ENCODE measurements at regions not wholly inside any gene's neighbourhood (a gene's known extent, or its start where the extent isn't known, plus 50 kb on each side); places are given as distances from the start of the nearest gene placed in this dataset.
"Not testable (repeated sequence)": the region's sequence is repeated elsewhere in the genome, so short reads cannot be mapped to it uniquely, and the experiment has no call there.

DNA sequence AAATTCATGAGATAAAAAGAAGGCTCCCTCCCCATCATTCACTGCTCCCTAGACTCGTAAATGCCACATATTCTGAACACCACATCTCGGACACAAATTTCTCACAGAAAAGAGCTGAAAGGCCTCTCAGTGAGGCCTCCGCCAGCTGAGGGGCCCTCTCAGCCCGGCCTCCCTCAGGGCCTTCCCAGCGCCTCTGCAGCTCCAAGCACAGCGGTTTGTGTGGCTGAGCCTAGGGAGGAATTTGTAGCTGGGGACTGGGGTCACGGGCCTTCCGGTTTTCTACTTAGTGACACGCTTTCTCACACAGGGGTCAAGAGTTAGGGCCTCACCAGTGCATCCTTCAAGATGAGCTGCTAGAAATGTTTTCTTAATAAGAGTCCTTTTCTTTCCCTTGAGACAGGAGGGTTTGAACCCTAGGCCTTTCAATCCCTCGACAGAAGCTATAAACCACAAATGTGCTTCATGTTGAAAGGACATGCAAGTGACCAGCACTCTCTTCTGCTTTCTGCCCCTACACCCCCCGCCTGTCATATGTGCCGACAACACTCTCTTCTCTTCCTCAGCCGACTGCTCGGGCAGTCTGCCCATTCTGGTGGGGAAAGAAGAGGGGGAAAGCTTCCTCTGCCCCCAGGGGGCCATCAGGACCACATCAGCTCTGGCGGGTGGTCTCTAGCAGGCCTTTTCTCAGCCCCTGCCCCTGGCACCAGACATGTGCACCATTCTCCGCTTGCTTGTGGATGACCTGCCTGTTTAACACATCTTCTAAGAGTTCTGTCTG lies 104.9 kb downstream of the CHIC2 start:
- DNase-seq: no peak

DNA sequence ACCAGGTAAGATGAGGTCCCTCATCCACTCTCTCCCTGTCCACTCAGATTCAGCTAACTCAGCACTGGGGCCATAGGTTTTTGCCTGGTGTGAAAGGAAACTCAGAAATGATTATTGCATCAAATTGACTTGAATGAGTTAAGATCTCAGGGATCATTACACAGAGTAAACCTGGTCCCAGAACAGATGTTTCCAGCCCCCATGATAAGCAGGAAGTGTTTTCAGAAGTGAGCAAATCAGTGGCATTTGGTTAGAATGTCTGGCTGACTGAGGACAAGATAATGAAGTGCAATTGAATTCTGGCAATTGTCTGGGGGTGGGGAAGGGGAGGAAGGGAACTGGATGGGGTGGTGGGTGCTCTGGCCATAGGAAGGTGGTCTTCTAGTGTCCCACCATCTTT lies 108.0 kb downstream of the CHIC2 start:
- no peak for DNase-seq

DNA sequence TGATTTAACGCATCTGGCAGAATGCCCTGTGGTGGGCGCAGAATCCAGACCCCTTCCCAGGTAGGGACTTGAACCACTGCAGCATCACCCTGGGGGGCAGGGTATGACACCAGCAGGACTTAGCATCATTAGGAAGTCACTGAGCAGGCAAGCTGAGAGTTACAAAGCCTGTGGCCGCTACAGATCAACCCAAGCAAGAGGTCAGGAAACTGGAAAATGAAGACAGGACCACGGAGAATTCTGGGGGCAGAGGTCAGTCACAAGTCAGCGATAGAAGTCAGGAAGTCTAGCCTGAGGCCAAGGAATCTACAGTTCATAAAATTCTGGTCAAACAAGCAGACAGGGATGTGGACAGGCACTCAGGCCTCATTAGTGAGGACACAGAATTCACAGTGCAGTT lies 108.4 kb downstream of the CHIC2 start:
- no peak for DNase-seq

DNA sequence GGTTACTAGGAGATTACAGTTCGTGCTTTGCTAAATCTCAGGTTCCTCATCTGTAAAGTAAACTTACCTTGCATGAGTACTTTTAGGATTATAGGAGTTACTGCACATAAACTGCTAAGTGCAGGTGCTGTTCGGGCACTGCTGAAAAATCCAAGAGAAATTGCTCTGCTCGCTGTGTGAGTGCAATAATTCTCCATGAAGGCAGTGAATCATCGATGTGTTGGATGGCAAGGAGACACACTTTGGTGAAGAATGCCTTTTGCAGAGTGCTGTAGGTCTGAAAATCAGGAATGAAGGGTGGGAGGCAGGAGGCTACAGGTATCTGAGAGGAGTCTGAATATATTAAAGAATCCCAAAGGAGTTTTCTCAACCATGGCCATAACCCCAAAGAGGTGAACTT lies 113.0 kb downstream of the CHIC2 start:
- DNase-seq: no peak

DNA sequence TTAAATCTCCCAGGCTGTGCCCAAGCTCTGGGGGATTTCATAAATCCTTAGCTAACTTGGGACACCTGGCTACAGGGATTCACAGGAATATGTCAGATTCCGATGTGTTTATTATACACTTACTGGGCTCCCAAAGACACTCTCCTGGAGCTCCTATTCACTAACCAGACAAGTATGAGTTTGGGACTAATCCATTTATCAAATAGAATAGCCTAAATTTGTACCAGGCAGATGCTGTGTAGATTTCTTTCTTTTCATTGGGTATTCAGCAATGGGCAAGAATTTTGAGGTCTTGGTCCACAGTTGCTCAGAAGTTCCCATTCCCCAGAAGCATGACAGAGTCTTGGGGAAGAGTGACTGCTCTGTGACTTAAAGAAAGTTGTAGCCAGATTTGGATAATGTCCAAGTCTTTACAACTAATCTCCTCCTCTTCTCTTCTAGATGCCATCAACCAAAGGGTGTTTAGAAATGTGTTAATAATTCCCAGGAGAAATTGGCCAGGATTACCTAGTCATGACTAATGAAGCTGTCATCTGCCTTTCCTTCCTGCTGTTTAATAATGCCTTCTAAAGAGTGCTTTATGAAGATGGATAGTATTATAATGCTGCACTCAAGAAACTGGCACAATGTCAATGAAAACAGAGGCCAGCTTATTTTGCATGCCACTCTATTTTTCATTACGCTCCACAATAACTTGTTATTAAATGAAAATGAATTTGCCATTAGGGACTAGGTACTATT lies 120.9 kb downstream of the CHIC2 start:
- DNase-seq: peak; percentile 79

DNA sequence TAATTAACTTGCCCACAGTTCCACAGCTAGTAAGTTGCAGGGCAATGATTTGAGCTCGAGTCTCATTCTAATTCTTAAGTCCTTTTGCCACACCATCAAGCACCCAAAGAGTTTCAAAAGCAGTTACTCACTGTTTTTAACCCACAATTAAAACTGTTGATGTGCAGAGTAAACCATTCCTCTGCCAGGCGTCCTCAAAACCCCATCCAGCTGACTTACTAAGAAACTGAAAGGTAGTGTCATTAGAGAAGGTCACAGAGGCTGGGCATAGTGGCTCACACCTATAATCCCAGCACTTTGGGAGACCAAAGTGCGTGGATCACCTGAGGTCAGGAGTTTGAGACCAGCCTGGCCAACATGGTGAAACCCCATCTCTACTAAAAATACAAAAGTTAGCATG lies 121.7 kb downstream of the CHIC2 start:
- no peak for DNase-seq

DNA sequence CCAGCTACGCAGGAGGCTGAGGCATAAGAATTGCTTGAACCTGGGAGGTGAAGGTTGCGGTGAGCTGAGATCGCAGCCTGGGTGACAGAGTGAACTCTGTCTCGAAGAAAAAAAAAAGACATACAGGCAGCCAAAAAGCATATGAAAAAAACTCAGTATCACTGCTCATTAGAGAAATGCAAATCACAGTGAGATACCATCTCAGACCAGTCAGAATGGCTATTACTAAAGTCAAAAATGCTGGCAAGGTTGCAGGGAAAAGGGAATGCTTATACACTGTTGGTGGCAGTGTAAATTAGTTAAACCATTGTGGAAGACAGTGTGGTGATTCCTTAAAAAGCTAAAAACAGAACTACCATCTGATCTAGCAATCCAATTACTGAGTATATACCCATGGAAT lies 123.1 kb downstream of the CHIC2 start:
- no peak for DNase-seq

DNA sequence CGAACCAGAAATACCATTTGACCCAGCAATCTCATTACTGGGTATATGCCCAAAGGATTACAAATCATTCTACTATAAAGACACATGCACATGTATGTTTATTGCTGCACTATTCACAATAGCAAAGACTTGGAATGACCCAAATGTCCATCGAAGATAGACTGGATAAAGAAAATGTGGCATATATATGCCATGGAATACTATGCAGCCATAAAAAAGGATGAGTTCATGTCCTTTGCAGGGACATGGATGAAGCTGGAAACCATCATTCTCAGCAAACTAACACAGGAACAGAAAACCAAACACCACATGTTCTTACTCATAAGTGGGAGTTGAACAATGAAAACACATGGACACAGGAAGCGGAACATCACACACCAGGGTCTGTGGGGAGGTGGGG lies 124.5 kb downstream of the CHIC2 start:
- DNase-seq: not testable (repeated sequence)

DNA sequence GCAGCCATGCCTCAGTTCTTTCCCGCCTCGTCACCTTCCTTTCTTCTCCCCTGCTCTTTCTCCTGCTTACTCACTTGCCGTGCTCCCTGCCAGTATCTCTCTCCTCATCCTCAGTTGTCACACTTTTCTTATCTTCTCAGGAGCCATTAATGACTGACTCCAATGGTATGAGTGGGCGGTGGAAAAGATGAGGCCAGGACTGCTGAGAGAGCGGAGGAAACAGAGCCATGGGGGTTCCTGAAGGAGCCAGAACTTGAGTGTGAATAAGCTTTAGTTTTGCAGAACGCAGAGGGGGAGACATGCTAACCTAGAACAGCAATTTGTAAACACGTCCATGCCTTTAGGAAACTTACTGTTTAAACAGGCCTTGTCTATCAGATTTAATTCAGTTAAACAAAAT lies 126.5 kb downstream of the CHIC2 start:
- DNase-seq: peak; percentile 91

DNA sequence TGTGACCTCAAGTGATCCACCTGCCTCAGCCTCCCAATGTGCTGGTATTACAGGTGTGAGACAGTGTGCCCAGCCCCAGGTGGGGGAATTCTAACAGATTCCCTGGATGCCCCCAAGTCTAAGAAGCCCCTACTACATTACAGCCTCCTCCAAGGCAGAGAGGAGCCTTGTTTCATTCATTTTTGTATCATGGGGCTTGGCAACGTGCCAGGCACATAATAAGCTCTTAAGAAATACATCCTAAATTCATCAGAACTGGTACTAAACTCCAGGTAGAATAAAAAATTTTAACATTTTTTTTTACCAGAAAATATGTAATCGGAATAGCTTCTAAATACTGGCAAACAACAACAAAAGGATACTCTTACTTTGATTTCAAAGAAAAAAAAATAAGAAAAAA lies 127.1 kb downstream of the CHIC2 start:
- DNase-seq: no peak

DNA sequence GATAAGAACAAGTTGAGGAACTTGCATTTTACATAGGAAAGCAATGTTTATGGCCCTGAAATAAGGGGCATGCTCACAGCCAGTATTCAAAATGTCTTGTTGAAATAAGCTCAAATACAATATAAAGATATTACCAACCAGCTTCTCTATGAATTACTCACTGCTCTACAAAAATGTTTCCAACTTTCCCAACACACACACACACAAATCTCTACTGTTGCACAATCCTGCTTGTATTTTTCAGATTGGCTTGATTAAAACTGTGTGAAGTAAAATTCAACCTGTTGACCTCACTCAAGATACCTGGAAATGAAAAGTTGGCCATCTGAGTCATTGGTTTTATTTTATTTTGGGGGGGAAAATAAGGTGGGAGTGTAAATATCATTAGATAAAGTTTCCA lies 128.6 kb downstream of the CHIC2 start:
- DNase-seq: peak; percentile 67

DNA sequence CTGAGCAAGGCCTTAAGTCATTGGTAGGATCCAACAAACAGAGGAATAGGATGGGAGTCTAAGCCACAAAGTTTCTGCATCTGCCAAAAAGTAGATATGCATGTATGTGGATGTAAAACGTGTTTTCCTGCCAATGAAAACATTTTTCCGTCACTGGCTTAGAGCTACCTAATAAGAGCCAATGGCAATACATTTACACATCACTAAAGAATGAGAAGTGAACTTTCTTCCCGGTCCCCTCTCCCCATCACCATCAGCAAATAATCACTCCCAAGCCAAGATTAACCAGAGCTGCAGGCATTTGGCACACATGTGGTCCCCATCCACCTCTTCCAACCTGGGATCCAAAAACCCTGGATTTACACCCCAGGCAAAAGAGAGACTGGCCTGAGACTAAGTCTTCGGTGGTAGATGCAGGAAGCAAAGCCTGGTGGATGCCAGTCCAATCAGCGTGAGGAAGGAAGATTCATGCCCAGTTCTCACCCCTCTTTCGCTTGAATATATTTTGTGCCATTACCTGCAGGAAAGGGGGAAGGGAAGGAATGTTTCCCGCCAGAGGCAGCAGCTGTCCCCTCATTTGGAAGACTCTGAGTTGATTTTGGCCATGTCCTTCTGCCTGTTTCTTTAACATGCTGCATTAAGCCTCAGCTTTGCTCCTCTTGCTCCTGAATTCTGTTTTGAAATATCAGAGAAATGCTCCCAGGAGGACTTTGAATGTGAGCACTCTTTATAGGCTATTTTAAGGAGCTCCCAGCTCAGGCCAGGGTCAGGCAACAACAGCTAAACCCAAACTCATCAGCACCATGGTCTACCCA lies 131.4 kb downstream of the CHIC2 start:
- DNase-seq: peak; percentile 84

DNA sequence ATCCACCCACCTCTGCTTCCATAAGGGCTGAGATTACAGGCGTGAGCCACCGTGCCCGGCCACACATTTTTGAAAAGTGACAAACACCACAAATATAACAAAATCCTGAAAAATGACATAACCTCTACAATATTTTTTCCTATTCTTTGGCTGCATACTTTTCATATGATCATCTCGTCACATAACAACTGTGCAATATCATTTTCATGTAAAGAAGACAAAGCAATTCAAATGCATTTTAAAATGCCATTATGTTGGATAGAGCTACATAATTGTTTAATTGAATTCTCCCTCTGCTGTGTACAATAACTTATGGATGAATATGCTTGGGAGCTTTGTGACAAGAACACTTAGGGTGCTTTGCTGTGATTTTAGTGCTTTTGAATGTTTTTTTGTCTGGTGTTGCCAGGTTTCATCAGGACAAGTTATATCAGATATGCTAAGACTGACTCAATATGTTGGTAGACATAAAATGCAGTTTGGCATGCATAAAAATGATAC lies 132.9 kb downstream of the CHIC2 start:
- no peak for DNase-seq

DNA sequence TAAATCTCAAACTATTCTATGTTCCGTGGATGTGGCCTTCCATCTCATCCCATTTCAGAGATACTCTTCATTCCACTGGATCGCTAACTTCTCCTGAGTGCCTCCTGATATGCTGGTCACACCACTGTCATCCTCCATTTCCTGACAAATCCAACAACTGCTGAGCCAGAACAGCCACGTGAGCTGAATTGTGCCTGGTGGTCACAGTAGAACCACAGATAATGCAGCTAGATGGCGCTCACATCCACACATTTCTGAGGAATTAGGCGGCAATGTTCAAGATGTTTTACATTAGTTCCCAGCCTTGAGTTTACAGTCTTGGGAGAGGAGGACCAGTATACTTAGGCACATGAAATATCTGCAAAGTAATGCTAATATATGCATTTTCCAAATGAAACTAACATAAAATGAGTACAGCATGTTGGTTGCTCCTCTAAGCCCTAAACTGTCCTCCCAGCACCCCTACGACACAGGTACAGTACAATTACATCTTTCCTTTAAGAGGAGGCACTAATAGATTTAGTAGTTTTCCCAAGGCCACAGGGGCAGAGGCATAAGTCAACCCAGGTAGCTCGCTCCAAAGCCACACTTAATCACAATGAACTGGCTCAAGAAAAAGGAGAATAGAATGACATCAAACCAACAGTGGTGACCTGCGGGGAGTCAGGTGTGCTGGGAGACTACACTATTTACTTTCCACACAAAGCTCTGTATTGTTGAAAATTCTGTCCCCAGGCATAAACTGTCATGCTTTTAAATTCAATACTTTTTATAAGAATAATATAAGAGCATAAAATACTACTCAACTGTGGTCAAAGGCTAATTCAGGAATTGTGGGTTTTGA lies 134.2 kb downstream of the CHIC2 start:
- peak; percentile 46 for DNase-seq

DNA sequence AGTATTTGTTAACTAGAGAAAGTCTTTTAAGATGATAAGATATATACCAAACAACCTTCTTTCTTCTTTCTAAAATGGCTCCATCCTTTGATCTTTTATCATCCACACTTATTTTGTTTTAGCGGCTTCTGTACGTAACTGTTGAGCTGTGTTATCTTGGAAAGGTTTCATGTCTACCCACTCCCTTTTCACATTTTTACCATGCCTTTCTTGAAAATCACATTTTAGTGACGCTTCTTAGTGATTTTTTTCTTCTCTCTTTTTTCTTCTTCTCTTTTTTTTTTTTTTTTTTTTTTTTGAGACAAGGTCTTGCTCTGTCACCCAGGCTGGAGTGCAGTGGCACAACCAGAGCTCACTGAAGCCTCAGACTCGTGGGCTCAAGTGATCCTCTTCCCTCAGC lies 135.1 kb downstream of the CHIC2 start:
- no peak for DNase-seq

DNA sequence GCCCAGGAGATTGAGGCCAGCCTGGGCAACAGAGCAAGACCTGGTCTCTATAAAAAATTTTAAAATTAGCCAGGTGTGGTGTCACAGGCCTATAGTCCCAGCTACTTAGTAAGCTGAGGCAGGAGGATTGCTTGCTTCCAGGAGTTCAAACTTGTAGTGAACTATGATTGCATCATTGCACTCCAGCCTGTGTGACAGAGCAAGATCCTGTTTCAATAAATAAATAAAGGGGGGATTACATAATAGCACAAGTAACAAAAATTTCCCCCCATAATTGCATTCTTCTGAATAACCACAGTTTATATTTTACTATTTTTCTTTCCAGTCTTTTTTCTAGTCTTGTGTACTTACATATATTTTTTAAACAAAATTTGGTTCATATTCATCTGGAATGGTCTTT lies 135.6 kb downstream of the CHIC2 start:
- no peak for DNase-seq

DNA sequence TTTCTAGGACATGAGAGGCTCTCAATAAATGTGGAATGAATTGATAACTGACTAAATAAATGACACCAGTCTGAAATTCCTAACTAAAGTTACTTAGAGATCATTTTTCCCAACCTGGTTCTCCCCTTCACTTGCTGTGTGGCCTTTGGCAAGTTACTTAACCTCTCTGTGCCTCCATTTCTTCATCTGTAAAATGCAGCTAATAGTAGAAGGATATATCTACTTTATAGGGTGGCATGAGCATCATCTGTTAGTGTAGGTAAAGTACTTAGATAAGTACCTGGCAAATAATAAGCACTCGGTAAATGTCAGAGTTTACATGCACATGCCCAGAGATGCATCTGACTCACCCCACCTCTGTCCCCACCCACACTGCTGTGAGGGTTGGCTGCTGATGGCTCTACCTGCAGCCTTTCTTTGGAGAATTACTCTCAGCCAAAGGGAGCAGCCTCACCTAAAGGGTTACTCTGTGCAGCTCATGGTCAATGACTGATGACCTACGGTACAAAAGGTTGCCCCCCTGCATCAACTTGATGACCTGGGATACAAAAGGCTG lies 139.3 kb downstream of the CHIC2 start:
- DNase-seq: no peak

DNA sequence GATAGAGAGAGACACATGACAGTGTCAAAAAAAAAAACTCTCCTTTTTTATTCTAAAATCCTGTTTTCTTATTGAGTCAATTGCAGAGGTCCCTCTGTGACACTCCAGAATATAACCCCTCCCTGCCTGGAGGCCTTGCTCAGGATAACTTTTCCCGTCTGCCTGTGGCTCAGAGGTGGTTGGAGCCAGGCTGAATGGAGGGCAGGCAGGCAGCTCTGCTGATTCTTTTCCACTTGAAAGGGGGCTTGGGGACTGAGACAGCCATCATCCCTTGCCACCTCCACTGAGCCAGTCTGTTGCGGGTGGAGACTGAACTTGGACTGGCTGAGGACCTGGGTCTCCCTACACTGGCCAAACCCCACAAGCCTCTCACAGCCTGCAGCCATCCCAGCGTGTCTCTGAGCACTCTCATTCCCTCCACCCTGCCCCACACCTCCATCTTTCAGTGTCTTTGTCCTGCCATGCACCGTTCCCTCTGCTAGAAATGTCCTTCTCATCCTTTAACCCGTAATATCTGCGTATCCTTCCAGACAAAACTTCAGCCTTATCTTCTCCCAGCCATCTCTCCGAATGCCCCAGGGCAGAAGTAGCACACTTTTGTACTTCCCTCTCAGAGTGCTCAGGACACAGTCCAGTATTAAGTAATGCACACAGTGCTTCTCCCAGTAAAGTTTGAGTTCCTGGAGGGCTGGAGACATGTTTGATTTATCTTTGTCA lies 139.9 kb downstream of the CHIC2 start:
- no peak for DNase-seq

DNA sequence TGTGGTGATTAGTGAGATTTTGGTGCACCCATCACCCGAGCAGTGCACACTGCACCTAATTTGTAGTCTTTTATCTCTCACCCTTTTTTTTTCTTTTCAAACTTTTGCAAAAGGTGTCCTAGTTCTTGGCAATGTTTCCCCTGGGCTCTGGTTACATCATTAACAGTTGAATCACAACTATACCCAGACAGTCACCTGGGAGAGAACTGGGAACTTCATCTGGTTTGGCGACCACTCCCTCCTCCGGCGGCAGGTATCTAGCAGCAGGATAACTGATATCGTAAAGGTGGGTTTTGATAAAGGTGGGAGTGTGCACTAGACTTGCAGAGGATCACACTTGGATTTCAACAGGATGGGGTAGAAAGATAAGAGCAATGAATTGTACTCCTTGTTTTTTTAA lies 140.5 kb downstream of the CHIC2 start:
- DNase-seq: no peak

DNA sequence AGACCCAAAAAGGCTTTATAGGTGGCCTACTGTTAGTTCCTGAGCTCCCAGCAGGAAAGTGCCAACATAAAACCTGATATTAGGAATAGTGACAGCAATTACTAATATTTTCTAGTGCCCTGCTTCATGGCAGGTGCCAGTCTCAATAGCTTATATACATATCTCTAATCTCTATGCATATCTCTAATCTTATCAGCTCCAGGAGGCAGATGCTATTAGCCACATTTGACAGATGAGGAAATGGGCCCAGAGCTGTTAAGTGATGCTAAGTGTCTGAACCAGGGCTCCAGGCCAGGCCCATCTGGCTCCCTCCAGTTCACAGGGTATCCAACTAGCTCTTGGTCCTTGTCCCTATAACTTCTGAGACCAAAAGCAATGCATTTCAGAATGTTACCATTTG lies 142.5 kb downstream of the CHIC2 start:
- no peak for DNase-seq

DNA sequence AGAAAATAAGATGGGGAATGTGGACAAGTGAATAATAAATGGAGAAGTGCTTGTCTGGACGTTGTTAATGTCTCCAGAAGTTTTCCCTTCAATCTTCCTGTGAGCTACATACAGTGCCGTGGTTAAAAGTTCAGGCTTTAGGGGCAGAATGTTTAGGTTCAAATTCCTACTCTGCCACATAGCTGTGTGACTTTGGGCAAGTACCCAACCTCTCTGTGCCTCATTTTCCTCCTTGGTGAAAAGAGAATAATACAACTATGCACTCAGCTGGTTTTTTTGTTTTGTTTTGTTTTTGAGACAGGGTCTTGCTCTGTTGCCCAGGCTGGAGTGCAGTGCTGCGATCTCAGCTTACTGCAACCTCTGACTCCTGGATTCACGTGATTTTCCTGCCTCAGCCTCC lies 143.5 kb downstream of the CHIC2 start:
- no peak for DNase-seq

DNA sequence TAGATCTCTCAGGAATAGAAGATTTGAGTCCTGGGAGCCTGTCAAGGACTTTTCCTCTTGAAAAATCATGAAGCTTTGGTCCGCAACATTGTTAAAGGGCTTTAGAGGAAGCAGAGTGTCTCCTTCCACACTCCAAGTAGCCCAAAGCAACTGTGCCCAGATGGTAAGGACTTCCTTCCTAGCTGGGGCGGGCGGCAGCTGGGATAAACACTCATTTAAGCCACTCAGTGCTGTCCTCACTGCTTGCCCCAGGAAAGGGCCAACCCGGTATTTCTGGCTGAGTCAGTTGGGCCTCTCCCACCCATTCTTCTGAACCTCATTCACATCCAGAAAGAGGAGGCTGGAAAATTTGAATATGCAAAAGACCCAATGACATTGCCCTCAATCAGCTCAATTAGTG lies 144.3 kb downstream of the CHIC2 start:
- no peak for DNase-seq
